K562 (cell line): ENCODE measurements at regions not wholly inside any gene's neighbourhood (a gene's known extent, or its start where the extent isn't known, plus 50 kb on each side); places are given as distances from the start of the nearest gene placed in this dataset.

Experiments used
- ATAC-seq: fragments of 200-7000 bp; cut with Tn5 transposase; 3 replicates; pipeline ENCODE4 v1.9.1; 2020; ENCODE audit warnings: moderate library complexity
- BruUV-seq: library from RNA; stranded (reverse); fragments of 400-500 nt; replicated peaks from 2 replicates; lab custom pipeline; 2021; lab: Mats Ljungman, UMichigan
- CTCF ChIA-PET: fragments of 300-600 bp; formaldehyde crosslinking; extraction: SDS; loops from one replicate; lab custom pipeline; 2021; ENCODE audit warnings: low intra/inter-chr PET ratio; lab: Yijun Ruan, JAX
- POLR2A ChIA-PET: fragments of 300-600, 350-650 bp; sonication (Branson Sonifier 250); formaldehyde crosslinking; extraction: SDS; loops from one replicate; lab custom pipeline; 2021; ENCODE audit warnings: antibody characterized with exemption, inconsistent platforms; lab: Yijun Ruan, JAX
- DNase-seq, 4 experiments: peaks; one replicate each; pipeline versions ENCODE4 v3.0.0 to v3.0.0-alpha.2; 2011 to 2018; ENCODE audit warnings: low spot score in 3 of 4, mixed read lengths in 3 of 4; ENCODE audit errors: extremely low read depth in 1 of 4
- FAIRE-seq: peaks from 2 replicates; lab custom pipeline; 2011; peaks lifted over from hg19 to GRCh38; lab: Jason Lieb, UNC
- H2AFZ ChIP-seq: 2 replicates; pipeline ENCODE4 v1.6.0; 2011; ENCODE audit warnings: low read depth, low read length, control low read depth, inconsistent platforms
- H3K27ac ChIP-seq: fragments of 200-600 bp; 3 replicates; pipeline ENCODE4 v1.8.0; 2011; ENCODE audit warnings: low read depth, mild to moderate bottlenecking, control low read depth, inconsistent platforms, low read length, moderate library complexity, mixed read lengths; ENCODE audit errors: extremely low read depth
- H3K27me3 ChIP-seq, 2 experiments: fragments of 300-600 bp in 1 of 2; 2 replicates in 1 of 2; 3 replicates in 1 of 2; pipeline versions ENCODE4 v1.6.0 to v1.8.0; 2011; ENCODE audit warnings: inconsistent platforms in 2 of 2, low read length in 2 of 2, mild to moderate bottlenecking in 1 of 2, mixed read lengths in 1 of 2, moderate library complexity in 1 of 2; ENCODE audit not compliant: control insufficient read depth in 2 of 2, insufficient read depth in 2 of 2
- H3K36me3 ChIP-seq: fragments of 300-600 bp; 3 replicates; pipeline ENCODE4 v1.8.0; 2011; ENCODE audit warnings: mild to moderate bottlenecking, low read length, inconsistent platforms; ENCODE audit not compliant: control insufficient read depth, insufficient read depth
- H3K4me1 ChIP-seq, 2 experiments: fragments of 200-600 bp in 1 of 2; replicated peaks in 1 of 2; 2 replicates in 1 of 2; 3 replicates in 1 of 2; pipeline versions ENCODE4 v1.5.1 to v1.8.0; 2011; ENCODE audit warnings: inconsistent platforms in 2 of 2, low read length in 2 of 2, mild to moderate bottlenecking in 1 of 2, mixed read lengths in 1 of 2, moderate library complexity in 1 of 2; ENCODE audit not compliant: control insufficient read depth in 2 of 2, insufficient read depth in 2 of 2
- H3K4me2 ChIP-seq: 2 replicates; pipeline ENCODE4 v1.6.1; 2011; ENCODE audit warnings: low read length, control low read depth, inconsistent platforms, mixed read lengths; ENCODE audit not compliant: insufficient read depth
- H3K4me3 ChIP-seq: fragments of 200-600 bp; sonication (generic), shearing (Covaris generic); 2 replicates; pipeline ENCODE4 v1.5.1; 2016; ENCODE audit warnings: control low read depth, inconsistent platforms
- H3K79me2 ChIP-seq: fragments of 200-600 bp; 3 replicates; pipeline ENCODE4 v1.8.0; 2011; ENCODE audit warnings: low read length, inconsistent platforms; ENCODE audit not compliant: control insufficient read depth, insufficient read depth
- H3K9ac ChIP-seq, 2 experiments: 2 replicates each; pipeline versions ENCODE4 v1.6.0 to v1.6.1; 2011; ENCODE audit warnings: low read depth in 2 of 2, low read length in 2 of 2, control low read depth in 1 of 2, inconsistent platforms in 1 of 2, mild to moderate bottlenecking in 1 of 2, mixed read lengths in 1 of 2; ENCODE audit not compliant: insufficient read depth in 1 of 2
- H3K9me1 ChIP-seq: one replicate; pipeline ENCODE4 v1.6.0; 2011; ENCODE audit warnings: inconsistent platforms, mild to moderate bottlenecking, low read length, moderate library complexity; ENCODE audit not compliant: control insufficient read depth, insufficient read depth
- H3K9me3 ChIP-seq: replicated peaks from 2 replicates; pipeline ENCODE4 v1.5.1; 2011; ENCODE audit warnings: low read depth, low read length, inconsistent platforms; ENCODE audit not compliant: control insufficient read depth, insufficient read depth
- H4K20me1 ChIP-seq: replicated peaks from 2 replicates; pipeline ENCODE4 v1.6.1; 2011; ENCODE audit warnings: low read length, inconsistent platforms, mixed read lengths; ENCODE audit not compliant: control insufficient read depth, insufficient read depth
- BACH1 ChIP-seq: fragments of 200-800 bp; sonication (Bioruptor generic); IDR thresholded peaks from 2 replicates; pipeline ENCODE4 v1.6.1; 2016; ENCODE audit warnings: missing genetic modification characterization, missing compliant biosample characterization
- CGGBP1 ChIP-seq: fragments of 250-450 bp; sonication (Bioruptor Pico); IDR thresholded peaks from 2 replicates; pipeline ENCODE4 v1.9.0; 2021; ENCODE audit warnings: mild to moderate bottlenecking
- GMEB1 ChIP-seq: fragments of 250-450 bp; sonication (Bioruptor Pico); IDR thresholded peaks from 2 replicates; pipeline ENCODE4 v1.4.0; 2020; ENCODE audit warnings: mild to moderate bottlenecking
- HDAC2 ChIP-seq: fragments of 450-650 bp; IDR thresholded peaks from 2 replicates; pipeline ENCODE4 v1.6.1; 2016; ENCODE audit warnings: mild to moderate bottlenecking
- TAF1 ChIP-seq: IDR thresholded peaks from 2 replicates; pipeline ENCODE4 v1.6.1; 2011; ENCODE audit warnings: mild to moderate bottlenecking, low read length, moderate library complexity; ENCODE audit not compliant: insufficient read depth, control insufficient read depth, severe bottlenecking; ENCODE audit errors: extremely low read depth
- TCFL5 ChIP-seq: fragments of 250-450 bp; sonication (Bioruptor Pico); conservative IDR thresholded peaks from 2 replicates; pipeline ENCODE4 v1.6.1; 2021; ENCODE audit warnings: mild to moderate bottlenecking, moderate library complexity, matching md5 sums
- ZNF668 ChIP-seq: fragments of 250-450 bp; sonication (Bioruptor Pico); IDR thresholded peaks from 2 replicates; pipeline ENCODE4 v1.8.0; 2022; ENCODE audit warnings: mild to moderate bottlenecking, inconsistent platforms
- ZSCAN29 ChIP-seq: fragments of 450-650 bp; IDR thresholded peaks from 2 replicates; pipeline ENCODE4 v1.6.1; 2017
- WGBS: fragments of 100-300 bp; shearing (Covaris generic); methylation state at CpG from one replicate; pipeline ENCODE4 v1.1.6; 2016; ENCODE audit warnings: low coverage, mixed read lengths; ENCODE audit not compliant: insufficient coverage; ENCODE audit errors: missing lambda C conversion rate; 5-methylcytosine and 5-hydroxymethylcytosine counted together
- in situ Hi-C: fragments of 300-500 bp; cut with MboI; formaldehyde crosslinking; loops from 4 replicates; pipeline ENCODE4 v1.15.0; 2018; ENCODE audit warnings: inconsistent platforms, mixed read lengths
- intact Hi-C: fragments of 100-400 bp; cut with micrococcal nuclease; formaldehyde crosslinking; loops from 2 replicates; pipeline ENCODE4 v1.14.2; 2022

- H3K36me3 ChIP-seq: no peaks in the 10 kb centered on the region
These were observed 313.9 kb downstream of the KLF12 start for GRCh38 chr13:73820285-73820684.

GRCh38 chr13:73819711-73820110, 314.5 kb downstream of the KLF12 start:
- H3K9ac ChIP-seq: no peak overlapping the region
- CTCF ChIA-PET: no interaction called here
- H3K9me1 ChIP-seq: no peaks in the 10 kb centered on the region
- intact Hi-C loops: no loop called here
- ATAC-seq: no peak
- no peak for TF ChIP-seq TAF1
- no peak for TF ChIP-seq GMEB1 (CRISPR knock-in tag)
- TF ChIP-seq TCFL5 (CRISPR knock-in tag): no peak
- H4K20me1 ChIP-seq: no peaks in the 10 kb centered on the region
- no peak overlapping the region for H3K4me3 ChIP-seq
- no peak overlapping the region for H3K4me2 ChIP-seq
- H3K27me3 ChIP-seq: no peaks in the 10 kb centered on the region
- H3K9me3 ChIP-seq: no peaks in the 10 kb centered on the region
- no peak for DNase-seq
- no peak for FAIRE-seq
- no peaks in the 10 kb centered on the region for H3K79me2 ChIP-seq
- no peaks in the 10 kb centered on the region for H3K36me3 ChIP-seq
- H2AFZ ChIP-seq: no peak overlapping the region
- POLR2A ChIA-PET: no interaction called here
- no peaks in the 10 kb centered on the region for H3K4me1 ChIP-seq
- BruUV-seq: no TSS peak
- H3K27ac ChIP-seq: no peak overlapping the region
- in situ Hi-C loops: no loop called here

More at GRCh38 chr13:73820285-73820684, 313.9 kb downstream of the KLF12 start:
- no TSS peak for BruUV-seq
- FAIRE-seq (no peak), DNase-seq (no peak), ATAC-seq (no peak)
- in situ Hi-C loops: no loop called here
- no peaks in the 10 kb centered on the region for H3K9me1 ChIP-seq
- H3K9ac ChIP-seq: no peak overlapping the region
- no peaks in the 10 kb centered on the region for H3K4me1 ChIP-seq
- 4% methylated on average over 3 of the region's 3 CpGs for WGBS
- intact Hi-C loops: no loop called here
- no peak overlapping the region for H3K4me2 ChIP-seq
- no peaks in the 10 kb centered on the region for H3K27me3 ChIP-seq
- H3K9me3 ChIP-seq: no peaks in the 10 kb centered on the region
- CTCF ChIA-PET: no interaction called here
- POLR2A ChIA-PET: no interaction called here
- TF ChIP-seq CGGBP1 (CRISPR knock-in tag) (no peak), ZSCAN29 (no peak), HDAC2 (no peak), ZNF668 (no peak), BACH1 (tag) (no peak)
- TF ChIP-seq, all 486 proteins: peak for 0
- H3K27ac ChIP-seq: no peak overlapping the region
- no peaks in the 10 kb centered on the region for H4K20me1 ChIP-seq
- no peak overlapping the region for H3K4me3 ChIP-seq
- no peaks in the 10 kb centered on the region for H3K79me2 ChIP-seq
- no peak overlapping the region for H2AFZ ChIP-seq
